ENCODE measurements at regions not wholly inside any gene's neighbourhood (a gene's known extent, or its start where the extent isn't known, plus 50 kb on each side); places are given as distances from the start of the nearest gene placed in this dataset.

- no TSS peak for BruUV-seq (replicated peaks)
- H3K9me3 ChIP-seq (replicated peaks; ENCODE audit: control insufficient read depth, insufficient read depth, low read length): no peaks in the 10 kb centered on the region
- H3K27me3 ChIP-seq (replicated peaks in 1 of 2; ENCODE audit: control insufficient read depth in 2 of 2, insufficient read depth in 2 of 2, low read length in 1 of 2): no peaks in the 10 kb centered on the region
- WGBS (ENCODE audit: insufficient coverage, insufficient replicate concordance, low lambda C conversion rate, missing lambda C conversion rate): 7% methylated on average over 1 of the region's 1 CpG
- ChIA-PET SMC1A (ENCODE audit: uncharacterized antibody, unreplicated experiment) (no interaction called here), CTCF (no interaction called here), RAD21 (ENCODE audit: unreplicated experiment) (no interaction called here), POLR2A (no interaction called here)
- no peak overlapping the region for H3K9ac ChIP-seq (ENCODE audit: control insufficient read depth, insufficient read depth, low read length)
- no peak overlapping the region for H2AFZ ChIP-seq (ENCODE audit: control insufficient read depth, low read depth, low read length)
- H3K36me3 ChIP-seq (ENCODE audit: control insufficient read depth in 2 of 2, insufficient read depth in 2 of 2, low read length in 1 of 2): no peaks in the 10 kb centered on the region
- in situ Hi-C loops (cut with MboI): no loop called here
- H4K20me1 ChIP-seq (ENCODE audit: control insufficient read depth, insufficient read depth): no peaks in the 10 kb centered on the region
- H3K79me2 ChIP-seq (ENCODE audit: control insufficient read depth, insufficient read depth, low read length): no peaks in the 10 kb centered on the region
- no peak overlapping the region for H3K4me2 ChIP-seq (ENCODE audit: control insufficient read depth, insufficient read depth)
- no peak overlapping the region for H3K4me3 ChIP-seq
- no peak for FAIRE-seq
- no peak for TF ChIP-seq NR2C1 (IDR thresholded peaks at IDR 0.05)
- no peak for TF ChIP-seq NBN (IDR thresholded peaks at IDR 0.05)
- no peak for TF ChIP-seq SREBF2 (IDR thresholded peaks at IDR 0.05; ENCODE audit: low read length)
- TF ChIP-seq RAD21 (IDR thresholded peaks at IDR 0.05; ENCODE audit: insufficient read depth, low read depth, low read length): no peak
- no peak for TF ChIP-seq STAT3 (IDR thresholded peaks at IDR 0.05; ENCODE audit: low read depth, low read length)
- no peak for TF ChIP-seq NFYA (IDR thresholded peaks at IDR 0.05; ENCODE audit: borderline replicate concordance, low read depth, low read length)
- no peak for TF ChIP-seq HDAC2 (IDR thresholded peaks at IDR 0.05)
- no peak for TF ChIP-seq ZNF207 (IDR thresholded peaks at IDR 0.05; ENCODE audit: borderline replicate concordance)
- TF ChIP-seq ZNF687 (IDR thresholded peaks at IDR 0.05): no peak
- no peak for TF ChIP-seq YBX1 (IDR thresholded peaks at IDR 0.05)
- no peak for TF ChIP-seq TCF12 (IDR thresholded peaks at IDR 0.05; ENCODE audit: low read depth, low read length)
- ATAC-seq: no peak
- intact Hi-C loops (cut with micrococcal nuclease; ENCODE audit: unreplicated experiment): no loop called here
- no peak overlapping the region for H3K27ac ChIP-seq (ENCODE audit: control insufficient read depth, insufficient read depth)
- DNase-seq (ENCODE audit: low read depth, low spot score): no peak
- no peaks in the 10 kb centered on the region for H3K4me1 ChIP-seq (ENCODE audit: control insufficient read depth, insufficient read depth, low read length)
Observed at GRCh38 chr4:157932936-157933335, 239.9 kb downstream of the GASK1B start.
